ENCODE measurements at regions not wholly inside any gene's neighbourhood (a gene's known extent, or its start where the extent isn't known, plus 50 kb on each side); places are given as distances from the start of the nearest gene placed in this dataset.

GRCh38 chr2:35989503-35989902 lies 366.1 kb upstream of the CRIM1 start:
- no peak overlapping the region for H3K4me3 ChIP-seq (replicated peaks; ENCODE audit: low read depth, low read length)
- TF ChIP-seq CTCF (IDR thresholded peaks at IDR 0.05; ENCODE audit: low read depth, low read length, missing control alignments): no peak
- DNase-seq (ENCODE audit: extremely low read depth, low read depth): no peak

GRCh38 chr2:35989040-35989439 lies 366.5 kb upstream of the CRIM1 start:
- H3K4me3 ChIP-seq (replicated peaks; ENCODE audit: low read depth, low read length): no peak overlapping the region
- no peak for TF ChIP-seq CTCF (IDR thresholded peaks at IDR 0.05; ENCODE audit: low read depth, low read length, missing control alignments)
- no peak for DNase-seq (ENCODE audit: extremely low read depth, low read depth)

GRCh38 chr2:35986871-35987270 lies 368.7 kb upstream of the CRIM1 start:
- no peak overlapping the region for H3K4me3 ChIP-seq (replicated peaks; ENCODE audit: low read depth, low read length)
- DNase-seq (ENCODE audit: extremely low read depth, low read depth): no peak
- TF ChIP-seq CTCF (IDR thresholded peaks at IDR 0.05; ENCODE audit: low read depth, low read length, missing control alignments): no peak

GRCh38 chr2:35978218-35978617 lies 377.4 kb upstream of the CRIM1 start:
- H3K4me3 ChIP-seq (replicated peaks; ENCODE audit: low read depth, low read length): no peak overlapping the region
- no peak for DNase-seq (ENCODE audit: extremely low read depth, low read depth)
- TF ChIP-seq CTCF (IDR thresholded peaks at IDR 0.05; ENCODE audit: low read depth, low read length, missing control alignments): no peak

GRCh38 chr2:35976611-35977010 lies 379.0 kb upstream of the CRIM1 start:
- TF ChIP-seq CTCF (IDR thresholded peaks at IDR 0.05; ENCODE audit: low read depth, low read length, missing control alignments): no peak
- H3K4me3 ChIP-seq (replicated peaks; ENCODE audit: low read depth, low read length): no peak overlapping the region
- no peak for DNase-seq (ENCODE audit: extremely low read depth, low read depth)

GRCh38 chr2:35973737-35974132 lies 381.8 kb upstream of the CRIM1 start:
- TF ChIP-seq CTCF (IDR thresholded peaks at IDR 0.05; ENCODE audit: low read depth, low read length, missing control alignments): no peak
- no peak overlapping the region for H3K4me3 ChIP-seq (replicated peaks; ENCODE audit: low read depth, low read length)
- no peak for DNase-seq (ENCODE audit: extremely low read depth, low read depth)

- TF ChIP-seq CTCF (IDR thresholded peaks at IDR 0.05; ENCODE audit: low read depth, low read length, missing control alignments): peak; percentile 42
- DNase-seq (ENCODE audit: extremely low read depth, low read depth): no peak
- no peak overlapping the region for H3K4me3 ChIP-seq (replicated peaks; ENCODE audit: low read depth, low read length)
Observed at GRCh38 chr2:35973132-35973736, 382.3 kb upstream of the CRIM1 start.

Data from HFF-Myc (cell line).